A673 (cell line): ENCODE measurements at regions not wholly inside any gene's neighbourhood (a gene's known extent, or its start where the extent isn't known, plus 50 kb on each side); places are given as distances from the start of the nearest gene placed in this dataset.

Experiments used
- CTCF ChIP-seq: fragments of 300-800, 200-600 bp; sonication (generic); conservative IDR thresholded peaks from 2 replicates; pipeline ENCODE4 v1.5.1; 2017; ENCODE audit warnings: low read depth, mild to moderate bottlenecking, antibody characterized with exemption, low read length, moderate library complexity, mixed read lengths
- EZH2 ChIP-seq: fragments of 200-600 bp; sonication (generic); IDR thresholded peaks from 2 replicates; pipeline ENCODE4 v1.6.1; 2017; ENCODE audit warnings: borderline replicate concordance, low read depth, mild to moderate bottlenecking, mixed read lengths, antibody characterized with exemption, low read length; ENCODE audit not compliant: poor library complexity, severe bottlenecking

GRCh38 chr7:54690892-54691291, 68.1 kb downstream of the SEC61G start:
- no peak for TF ChIP-seq CTCF
- TF ChIP-seq EZH2 = no peak
